ENCODE measurements at regions not wholly inside any gene's neighbourhood (a gene's known extent, or its start where the extent isn't known, plus 50 kb on each side); places are given as distances from the start of the nearest gene placed in this dataset.
"Not testable (repeated sequence)": the region's sequence is repeated elsewhere in the genome, so short reads cannot be mapped to it uniquely, and the experiment has no call there.

- no peak for DNase-seq (ENCODE audit: low read depth in 3 of 3)
Measured at GRCh38 chr3:174457758-174458157, 401.4 kb upstream of the NAALADL2 start.

DNA sequence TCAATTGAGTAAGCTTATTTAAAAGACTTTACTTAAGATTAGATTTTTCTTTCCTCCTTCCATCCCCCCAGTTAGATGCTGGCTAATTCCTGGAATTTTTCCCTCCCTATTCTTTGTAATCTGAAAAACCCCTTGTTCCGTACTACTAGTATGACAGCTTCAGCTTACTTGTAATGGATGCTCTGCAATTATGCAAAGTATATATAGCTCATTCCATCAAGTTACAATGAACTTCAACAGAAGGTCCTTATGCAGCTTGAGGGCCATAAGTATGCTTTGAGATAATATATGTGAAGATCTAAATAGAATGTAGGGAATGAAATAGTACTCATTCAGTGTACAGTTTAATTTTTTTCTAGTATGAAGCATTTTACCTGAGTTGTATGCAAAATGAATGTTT, 398.3 kb upstream of the NAALADL2 start:
- DNase-seq (ENCODE audit: low read depth in 3 of 3), result no peak

DNA sequence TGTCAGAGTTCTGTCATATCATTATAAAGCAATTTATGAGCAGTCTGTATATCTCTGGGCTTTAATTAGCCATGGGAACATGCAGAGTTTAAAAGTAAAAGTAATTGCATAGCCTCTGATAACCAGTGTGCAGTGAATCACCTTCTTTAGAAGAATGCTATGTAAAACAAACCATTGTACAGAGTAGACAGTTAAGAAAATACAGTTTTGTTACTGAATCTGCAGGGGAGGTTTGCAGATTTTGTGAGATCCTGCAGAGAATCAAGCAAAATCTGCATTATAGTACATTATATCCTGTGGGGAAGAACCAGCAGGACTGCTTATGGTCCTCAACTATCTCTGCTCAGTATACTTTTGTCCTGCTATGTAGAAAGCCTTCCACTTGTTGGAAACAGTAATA, 396.2 kb upstream of the NAALADL2 start:
- DNase-seq (ENCODE audit: low read depth in 3 of 3), result no peak

GRCh38 chr3:174465177-174465576, 394.0 kb upstream of the NAALADL2 start:
- no peak for DNase-seq (ENCODE audit: low read depth in 3 of 3)

DNA sequence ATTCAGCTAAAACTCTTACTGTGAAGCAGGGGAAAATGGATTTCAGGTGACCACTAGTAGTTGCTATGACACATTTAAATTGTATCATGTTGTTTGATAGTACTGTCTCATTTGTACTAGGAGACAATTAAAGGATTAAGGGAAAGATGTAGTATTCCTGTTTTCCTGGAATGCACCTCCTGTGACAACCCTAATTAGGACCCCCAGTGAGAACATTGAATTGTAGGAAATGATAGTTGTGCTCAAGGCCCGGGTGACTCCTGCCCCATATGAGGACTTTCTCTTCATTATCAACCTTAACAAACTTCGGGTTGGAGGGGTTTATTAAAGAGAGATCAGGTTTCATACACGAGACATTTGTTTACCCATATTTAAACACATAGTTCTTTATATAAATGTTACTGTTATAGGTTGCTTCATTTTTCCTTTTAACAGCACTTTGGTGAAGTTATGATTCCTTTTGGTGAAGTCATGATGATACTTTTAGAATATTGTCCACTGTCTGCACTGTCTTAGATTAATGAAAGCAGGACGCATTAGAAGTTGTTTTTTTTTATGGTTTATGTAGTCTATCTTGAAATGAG, 392.6 kb upstream of the NAALADL2 start:
- DNase-seq (ENCODE audit: low read depth in 3 of 3), result no peak

GRCh38 chr3:174477491-174477890, 381.6 kb upstream of the NAALADL2 start:
- no peak for DNase-seq (ENCODE audit: low read depth in 3 of 3)

DNA sequence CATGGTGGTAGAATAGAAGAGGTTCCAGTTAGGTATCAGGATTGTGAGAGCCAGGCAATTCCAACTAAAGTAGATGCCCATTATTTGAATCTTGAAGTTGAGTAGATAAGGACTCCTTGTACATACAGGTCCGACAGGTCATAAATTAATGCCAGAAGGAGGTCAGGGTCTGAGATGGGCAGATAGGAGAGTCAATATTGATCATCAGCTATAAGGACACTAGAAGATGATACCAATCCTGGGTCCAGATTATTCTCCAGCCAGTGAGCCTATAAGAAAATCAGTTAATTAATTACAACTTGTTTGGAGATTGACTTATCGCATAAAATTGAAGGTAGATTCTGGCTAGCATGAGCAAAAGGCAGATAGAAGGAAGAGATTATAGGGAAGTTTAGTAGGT, 378.4 kb upstream of the NAALADL2 start:
- DNase-seq (ENCODE audit: low read depth in 3 of 3), result no peak

GRCh38 chr3:174482541-174482940, 376.6 kb upstream of the NAALADL2 start:
- no peak for DNase-seq (ENCODE audit: low read depth in 3 of 3)

DNA sequence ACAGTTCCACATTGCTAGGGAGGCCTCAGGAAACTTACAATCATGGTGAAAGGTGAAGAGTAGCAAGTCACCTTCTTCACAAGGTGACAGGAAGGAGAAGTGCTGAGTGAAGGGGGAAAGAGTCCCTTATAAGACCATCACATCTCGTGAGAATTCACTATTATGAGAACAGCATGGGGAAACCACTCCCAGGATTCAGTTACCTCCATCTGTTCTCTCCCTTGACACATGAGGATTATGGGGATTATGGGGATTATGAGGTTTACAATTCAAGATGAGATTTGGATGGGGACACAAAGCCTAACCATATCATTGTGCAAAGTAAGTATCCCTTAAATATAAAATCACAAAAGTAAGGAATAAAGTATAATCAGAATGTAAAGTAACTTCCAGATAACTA, 375.9 kb upstream of the NAALADL2 start:
- DNase-seq (ENCODE audit: low read depth in 3 of 3), result no peak

- DNase-seq (ENCODE audit: low read depth in 3 of 3), result not testable (repeated sequence)
Measured at GRCh38 chr3:174483856-174484255, 375.3 kb upstream of the NAALADL2 start.

DNA sequence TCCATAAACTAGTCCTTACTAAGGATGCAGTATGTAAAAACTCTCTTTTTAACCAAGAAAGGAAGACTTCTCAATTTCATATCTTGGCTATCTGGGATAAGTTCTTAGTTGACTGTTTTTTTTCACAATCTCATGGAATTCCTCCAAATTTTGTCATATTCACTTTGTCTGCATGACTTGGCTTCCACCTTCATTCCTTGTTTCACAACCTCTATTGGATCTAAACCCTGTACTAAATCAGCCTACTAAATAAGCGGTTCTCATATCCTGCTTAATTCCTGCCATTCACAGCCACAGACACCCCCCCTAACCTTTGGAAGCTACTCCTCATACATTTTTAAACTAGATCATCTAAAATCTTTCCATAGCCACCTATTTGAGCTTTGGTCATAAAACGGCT, 370.6 kb upstream of the NAALADL2 start:
- DNase-seq (ENCODE audit: low read depth in 3 of 3), result no peak

DNA sequence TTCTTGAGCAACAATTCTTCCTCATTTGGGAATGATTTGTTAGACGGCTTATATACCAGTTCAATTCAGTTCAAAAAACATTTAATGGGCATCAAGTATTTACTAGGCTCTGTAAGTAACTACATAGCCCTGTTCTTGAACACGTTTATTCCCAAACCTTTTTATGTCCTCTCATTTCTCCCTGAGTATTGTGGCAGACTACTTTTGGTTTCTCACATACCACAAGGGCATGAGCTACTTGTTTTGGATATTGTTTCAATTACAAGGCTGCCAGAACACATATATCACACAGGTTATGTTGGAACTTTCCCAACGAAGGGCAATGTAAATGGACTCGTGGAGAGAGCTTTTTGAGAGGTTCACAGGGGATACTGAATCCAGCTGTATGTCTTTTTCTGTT, 363.8 kb upstream of the NAALADL2 start:
- DNase-seq (ENCODE audit: low read depth in 3 of 3), result no peak

GRCh38 chr3:174495928-174496327, 363.2 kb upstream of the NAALADL2 start:
- no peak for DNase-seq (ENCODE audit: low read depth in 3 of 3)

DNA sequence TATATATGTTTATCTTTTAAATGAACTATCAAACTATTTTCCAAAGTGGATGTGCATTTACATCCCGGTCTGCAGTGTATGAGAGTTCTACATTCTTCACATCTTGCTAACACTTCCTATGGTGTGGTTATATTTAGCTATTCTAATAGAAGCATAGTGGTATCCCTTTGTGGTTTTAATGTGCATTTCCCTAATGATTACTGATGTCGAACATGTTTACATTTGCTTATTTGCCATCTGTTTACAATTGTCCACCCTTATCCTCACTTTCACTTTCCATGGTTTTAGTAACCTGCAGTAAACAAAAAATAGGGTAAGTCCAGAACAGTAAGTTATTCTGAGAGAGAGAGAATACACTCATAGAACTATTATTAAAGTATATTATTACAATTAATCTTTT, 360.5 kb upstream of the NAALADL2 start:
- DNase-seq (ENCODE audit: low read depth in 3 of 3), result no peak

- DNase-seq (ENCODE audit: low read depth in 3 of 3), result no peak
Measured at GRCh38 chr3:174505266-174505665, 353.9 kb upstream of the NAALADL2 start.

- no peak for DNase-seq (ENCODE audit: low read depth in 3 of 3)
Measured at GRCh38 chr3:174524203-174524602, 334.9 kb upstream of the NAALADL2 start.

DNA sequence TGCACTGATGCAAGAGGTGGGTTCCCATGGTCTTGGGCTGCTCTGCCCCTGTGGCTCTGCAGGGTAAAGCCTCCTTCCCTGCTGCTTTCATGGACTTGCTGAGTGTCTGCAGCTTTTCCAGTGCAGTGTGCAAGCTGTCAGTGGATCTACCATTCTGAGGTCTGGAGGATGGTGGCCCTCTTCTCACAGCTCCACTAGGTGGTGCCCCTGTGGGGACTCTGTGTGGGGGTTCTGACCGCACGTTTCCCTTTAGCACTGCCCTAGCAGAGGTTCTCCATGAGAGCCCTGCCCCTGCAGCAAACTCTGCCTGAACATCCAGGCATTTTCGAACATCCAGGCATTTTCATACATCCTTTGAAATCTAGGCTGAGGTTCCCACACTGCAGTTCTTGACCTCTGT, 329.8 kb upstream of the NAALADL2 start:
- DNase-seq (ENCODE audit: low read depth in 3 of 3), result no peak

DNA sequence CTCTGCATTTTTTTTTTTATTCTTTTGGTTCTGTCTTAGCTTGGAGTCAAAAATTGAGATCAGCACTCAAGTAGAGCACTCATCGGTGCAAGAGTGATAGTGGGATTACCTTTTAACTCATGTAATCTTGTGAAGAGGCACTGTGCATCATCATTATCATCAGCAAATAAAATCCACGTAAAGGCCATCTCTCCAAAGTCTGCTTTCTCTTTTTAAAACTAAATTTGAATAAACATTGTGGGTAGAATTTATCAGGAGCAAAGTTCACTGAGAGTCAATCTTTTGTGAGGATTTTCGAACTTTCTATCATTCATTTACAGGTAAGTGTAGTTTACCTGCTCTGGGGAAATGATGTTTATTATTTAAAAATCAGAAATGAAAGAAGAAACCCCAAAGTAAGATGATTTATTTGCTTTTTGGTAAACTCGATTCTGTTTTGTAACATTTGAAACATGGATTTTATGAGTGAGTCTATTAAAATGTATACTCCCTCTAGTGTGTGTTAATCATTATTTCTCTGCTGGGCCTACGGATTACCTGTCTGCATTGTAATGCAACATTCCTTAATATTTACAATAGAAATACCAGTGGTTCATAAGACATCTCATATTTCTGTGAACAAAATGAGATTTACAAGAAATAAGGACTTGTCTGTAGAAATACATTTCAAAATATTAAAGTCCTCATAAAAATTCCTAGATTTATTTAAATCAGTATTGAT, 327.7 kb upstream of the NAALADL2 start:
- DNase-seq (ENCODE audit: low read depth in 3 of 3), result no peak

GRCh38 chr3:174532216-174532615, 326.9 kb upstream of the NAALADL2 start:
- DNase-seq (ENCODE audit: low read depth in 3 of 3), result no peak

GRCh38 chr3:174532776-174533175, 326.4 kb upstream of the NAALADL2 start:
- DNase-seq (ENCODE audit: low read depth in 3 of 3), result no peak

GRCh38 chr3:174533286-174533685, 325.8 kb upstream of the NAALADL2 start:
- no peak for DNase-seq (ENCODE audit: low read depth in 3 of 3)

DNA sequence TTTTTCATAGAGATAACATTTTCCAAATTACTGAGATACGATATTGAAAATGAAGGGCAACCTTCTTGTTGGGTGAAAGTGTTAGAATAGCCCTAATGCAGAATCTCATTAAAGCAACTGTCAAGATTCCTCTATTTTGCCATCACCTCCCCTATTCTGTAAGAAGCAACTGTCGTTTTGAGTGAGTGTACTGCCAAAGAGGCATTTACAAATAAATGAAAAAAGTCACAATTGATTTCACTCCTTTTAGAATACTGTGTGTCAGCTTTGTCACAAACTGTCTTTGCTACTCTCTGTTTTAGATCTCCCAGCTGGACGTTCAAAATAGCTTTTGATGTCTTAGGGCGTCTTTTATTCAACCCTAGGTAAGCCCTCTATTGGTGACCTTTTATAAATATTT, 322.8 kb upstream of the NAALADL2 start:
- DNase-seq (ENCODE audit: low read depth in 3 of 3), result no peak

DNA sequence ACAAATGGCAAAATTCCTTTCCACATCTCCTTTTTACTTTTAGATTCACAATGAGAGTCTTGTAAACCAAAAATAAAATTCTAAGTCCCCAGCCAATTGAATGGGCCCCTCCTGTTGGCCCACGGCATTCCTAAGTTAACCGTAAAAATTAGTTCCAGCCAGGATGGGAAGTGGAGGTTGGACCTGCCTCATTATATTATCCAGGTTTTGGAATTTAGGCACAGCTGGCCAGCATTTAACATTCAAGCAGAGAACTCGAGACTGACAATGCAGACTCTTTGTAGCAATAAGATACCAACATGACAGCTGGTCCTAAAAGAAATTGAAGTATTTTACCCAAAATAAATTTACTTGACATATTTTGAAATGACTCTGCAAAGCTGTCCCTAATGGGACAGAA, 321.0 kb upstream of the NAALADL2 start:
- no peak for DNase-seq (ENCODE audit: low read depth in 3 of 3)
